H9 (cell line): ENCODE measurements at regions not wholly inside any gene's neighbourhood (a gene's known extent, or its start where the extent isn't known, plus 50 kb on each side); places are given as distances from the start of the nearest gene placed in this dataset.

Experiments used
- DNase-seq: peaks from one replicate; pipeline ENCODE4 v3.0.0-alpha.2; 2017
- H2AFZ ChIP-seq: one replicate; pipeline ENCODE4 v1.6.1; 2013; ENCODE audit warnings: mild to moderate bottlenecking, low read length, control low read depth, moderate library complexity
- H2AK5ac ChIP-seq: 2 replicates; pipeline ENCODE4 v1.6.1; 2013; ENCODE audit warnings: low read length, control low read depth, mixed read lengths; ENCODE audit not compliant: insufficient read length
- H2BK120ac ChIP-seq: one replicate; pipeline ENCODE4 v1.6.1; 2013; ENCODE audit warnings: low read depth, mild to moderate bottlenecking, low read length, control low read depth, inconsistent platforms; ENCODE audit not compliant: poor library complexity, severe bottlenecking
- H2BK12ac ChIP-seq: 2 replicates; pipeline ENCODE4 v1.6.1; 2013; ENCODE audit warnings: low read length, control low read depth, mixed read lengths, low read depth; ENCODE audit not compliant: insufficient read length
- H2BK15ac ChIP-seq: 2 replicates; pipeline ENCODE4 v1.6.1; 2013; ENCODE audit warnings: low read depth, low read length, control low read depth
- H2BK20ac ChIP-seq: one replicate; pipeline ENCODE4 v1.6.1; 2013; ENCODE audit warnings: low read depth, mild to moderate bottlenecking, low read length, control low read depth, inconsistent platforms; ENCODE audit not compliant: poor library complexity, severe bottlenecking
- H2BK5ac ChIP-seq: 2 replicates; pipeline ENCODE4 v1.6.1; 2013; ENCODE audit warnings: low read length, control low read depth, mixed read lengths; ENCODE audit not compliant: insufficient read length
- H3K14ac ChIP-seq: 2 replicates; pipeline ENCODE4 v1.6.1; 2013; ENCODE audit warnings: low read length, control low read depth; ENCODE audit not compliant: insufficient read depth
- H3K18ac ChIP-seq: 2 replicates; pipeline ENCODE4 v1.6.1; 2013; ENCODE audit warnings: low read depth, mild to moderate bottlenecking, mixed read lengths, low read length, control low read depth; ENCODE audit not compliant: insufficient read length
- H3K23ac ChIP-seq: 2 replicates; pipeline ENCODE4 v1.6.1; 2013; ENCODE audit warnings: low read length, control low read depth, mixed read lengths, low read depth; ENCODE audit not compliant: insufficient read length
- H3K23me2 ChIP-seq: 2 replicates; pipeline ENCODE4 v1.6.1; 2013; ENCODE audit warnings: low read depth, mild to moderate bottlenecking, mixed read lengths, low read length, control low read depth; ENCODE audit not compliant: insufficient read length, poor library complexity, severe bottlenecking
- H3K27ac ChIP-seq: 2 replicates; pipeline ENCODE4 v1.5.1; 2013; ENCODE audit warnings: low read length, control low read depth, mixed read lengths, low read depth; ENCODE audit not compliant: insufficient read length
- H3K27me3 ChIP-seq: 2 replicates; pipeline ENCODE4 v1.6.1; 2013; ENCODE audit warnings: low read length, control low read depth, inconsistent platforms; ENCODE audit not compliant: insufficient read depth
- H3K4ac ChIP-seq: 2 replicates; pipeline ENCODE4 v1.6.1; 2013; ENCODE audit warnings: low read depth, mild to moderate bottlenecking, control low read depth, inconsistent platforms, low read length, moderate library complexity
- H3K4me1 ChIP-seq: 2 replicates; pipeline ENCODE4 v1.6.1; 2013; ENCODE audit warnings: low read length, control low read depth, inconsistent platforms; ENCODE audit not compliant: insufficient read depth
- H3K4me2 ChIP-seq: 2 replicates; pipeline ENCODE4 v1.6.1; 2013; ENCODE audit warnings: low read length, control low read depth, mixed read lengths; ENCODE audit not compliant: insufficient read length, insufficient read depth
- H3K56ac ChIP-seq: 2 replicates; pipeline ENCODE4 v1.6.1; 2013; ENCODE audit warnings: low read depth, mild to moderate bottlenecking, mixed read lengths, low read length, control low read depth; ENCODE audit not compliant: insufficient read length
- H3K79me1 ChIP-seq: 2 replicates; pipeline ENCODE4 v1.6.1; 2013; ENCODE audit warnings: low read depth, mild to moderate bottlenecking, moderate library complexity, low read length, control low read depth, inconsistent platforms; ENCODE audit not compliant: insufficient read depth, poor library complexity, severe bottlenecking
- H3K79me2 ChIP-seq: 2 replicates; pipeline ENCODE4 v1.6.1; 2013; ENCODE audit warnings: low read length, control low read depth, inconsistent platforms; ENCODE audit not compliant: insufficient read depth
- H3K9ac ChIP-seq: 2 replicates; pipeline ENCODE4 v1.6.1; 2013; ENCODE audit warnings: low read length, control low read depth, mixed read lengths; ENCODE audit not compliant: insufficient read length; ENCODE audit errors: extremely low read depth
- H3K9me3 ChIP-seq: one replicate; pipeline ENCODE4 v1.6.1; 2013; ENCODE audit warnings: low read depth, low read length, inconsistent platforms; ENCODE audit not compliant: control insufficient read depth
- H3T11ph ChIP-seq: one replicate; pipeline ENCODE4 v1.6.1; 2013; ENCODE audit warnings: mild to moderate bottlenecking, low read length, control low read depth, inconsistent platforms
- H4K20me1 ChIP-seq: one replicate; pipeline ENCODE4 v1.6.1; 2013; ENCODE audit not compliant: control insufficient read depth, insufficient read length, insufficient read depth
- H4K5ac ChIP-seq: 2 replicates; pipeline ENCODE4 v1.6.1; 2013; ENCODE audit warnings: low read depth, mild to moderate bottlenecking, mixed read lengths, low read length, control low read depth; ENCODE audit not compliant: insufficient read length
- H4K8ac ChIP-seq: replicated peaks from 2 replicates; pipeline ENCODE4 v1.6.1; 2013; ENCODE audit warnings: low read length, control low read depth, mixed read lengths, low read depth; ENCODE audit not compliant: insufficient read length
- H4K91ac ChIP-seq: 2 replicates; pipeline ENCODE4 v1.6.1; 2013; ENCODE audit warnings: low read depth, mild to moderate bottlenecking, moderate library complexity, mixed read lengths, low read length, control low read depth; ENCODE audit not compliant: insufficient read length
- H3K27ac Mint-ChIP-seq, 3 experiments: 2 replicates in 2 of 3; 3 replicates in 1 of 3; pipeline ENCODE4 v1.8.0; 2020 to 2021; ENCODE audit warnings: mixed read lengths in 3 of 3, mild to moderate bottlenecking in 1 of 3, moderate library complexity in 1 of 3
- H3K27me3 Mint-ChIP-seq: 2 replicates; pipeline ENCODE4 v1.8.0; 2021; ENCODE audit warnings: low read depth, mild to moderate bottlenecking, moderate library complexity, mixed read lengths
- H3K36me3 Mint-ChIP-seq, 3 experiments: 2 replicates in 2 of 3; 3 replicates in 1 of 3; pipeline ENCODE4 v1.8.0; 2020 to 2021; ENCODE audit warnings: low read depth in 3 of 3, mixed read lengths in 3 of 3; ENCODE audit not compliant: insufficient read depth in 1 of 3
- H3K4me1 Mint-ChIP-seq, 2 experiments: 2 replicates each; pipeline ENCODE4 v1.8.0; 2020; ENCODE audit warnings: mixed read lengths in 2 of 2
- H3K4me3 Mint-ChIP-seq, 2 experiments: 2 replicates in 1 of 2; 3 replicates in 1 of 2; pipeline ENCODE4 v1.8.0; 2020 to 2021; ENCODE audit warnings: mild to moderate bottlenecking in 2 of 2, mixed read lengths in 2 of 2, moderate library complexity in 1 of 2
- H3K9me3 Mint-ChIP-seq, 2 experiments: 2 replicates in 1 of 2; 3 replicates in 1 of 2; pipeline ENCODE4 v1.8.0; 2020; ENCODE audit warnings: mild to moderate bottlenecking in 2 of 2, mixed read lengths in 2 of 2, moderate library complexity in 1 of 2
- WGBS: extraction: QIAGEN DNeasy Blood & Tissue Kit; methylation state at CpG from one replicate; pipeline ENCODE4 v1.1.7; 2013; ENCODE audit warnings: missing lambda C conversion rate, low lambda C conversion rate, mixed read lengths; ENCODE audit not compliant: insufficient read length; ENCODE audit errors: extremely low coverage; 5-methylcytosine and 5-hydroxymethylcytosine counted together
- TF ChIP-seq, protein P1 (sequence below): fragments of 200-600 bp; sonication (generic); conservative IDR thresholded peaks from 3 replicates; pipeline ENCODE4 v1.8.0; 2021; ENCODE audit warnings: antibody characterized with exemption, mild to moderate bottlenecking

DNA sequence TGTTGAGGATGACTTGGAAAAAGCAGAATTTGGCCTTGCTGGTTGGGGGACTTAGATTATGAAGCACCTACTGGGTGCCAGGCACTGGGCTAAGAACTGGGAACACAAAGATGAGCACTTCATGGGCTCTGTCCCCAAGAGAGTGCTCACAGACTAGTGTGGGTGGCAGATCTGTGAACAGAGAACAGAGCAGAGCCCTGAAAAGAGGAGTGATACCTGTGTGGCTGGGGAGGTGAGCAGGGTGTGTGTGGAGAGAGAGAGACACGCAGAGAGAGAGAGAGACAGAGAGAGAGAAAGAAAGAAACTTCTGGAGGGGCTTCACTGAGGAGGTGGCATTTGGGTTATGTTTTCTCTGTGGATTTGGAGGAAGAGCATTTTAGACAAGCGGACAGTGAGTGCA is 61.1 kb upstream of the PPP2R5A start:
- no peak overlapping the region for H3K4me3 Mint-ChIP-seq

More for the DNA sequence above, 61.1 kb upstream of the PPP2R5A start:
- Histone ChIP-seq H3K4ac (no peak overlapping the region), H3K4me2 (no peak overlapping the region), H3K79me1 (no peaks in the 10 kb centered on the region), H2AK5ac (no peak overlapping the region), H2BK12ac (no peak overlapping the region), H3K4me1 (no peaks in the 10 kb centered on the region), H3K18ac (no peak overlapping the region), H3K23ac (no peak overlapping the region), H2BK20ac (no peak overlapping the region), H2BK5ac (no peak overlapping the region), H4K20me1 (no peaks in the 10 kb centered on the region), H2AFZ (no peak overlapping the region), H4K91ac (no peak overlapping the region), H3K27ac (no peak overlapping the region), H3K27me3 (no peaks in the 10 kb centered on the region), H3K56ac (no peak overlapping the region), H4K5ac (no peak overlapping the region), H3K9ac (no peak overlapping the region), H3K14ac (no peak overlapping the region), H3K23me2 (no peaks in the 10 kb centered on the region), H3T11ph (no peak overlapping the region), H3K79me2 (no peaks in the 10 kb centered on the region), H3K9me3 (no peaks in the 10 kb centered on the region), H2BK120ac (no peak overlapping the region), H4K8ac (no peak overlapping the region), H2BK15ac (no peak overlapping the region)
- Mint-ChIP-seq H3K27ac (peak overlapping the region in 1 of 3 experiments; percentile 5; a peak in 1 of 7 replicates), H3K9me3 (no peaks in the 10 kb centered on the region), H3K4me1 (peaks cover 21 to 23% of the 10 kb centered on the region in 2 experiments), H3K27me3 (no peaks in the 10 kb centered on the region; the same call in 1 of the 2 replicates), H3K36me3 (no peaks in the 10 kb centered on the region)
- TF ChIP-seq, protein P1, sequence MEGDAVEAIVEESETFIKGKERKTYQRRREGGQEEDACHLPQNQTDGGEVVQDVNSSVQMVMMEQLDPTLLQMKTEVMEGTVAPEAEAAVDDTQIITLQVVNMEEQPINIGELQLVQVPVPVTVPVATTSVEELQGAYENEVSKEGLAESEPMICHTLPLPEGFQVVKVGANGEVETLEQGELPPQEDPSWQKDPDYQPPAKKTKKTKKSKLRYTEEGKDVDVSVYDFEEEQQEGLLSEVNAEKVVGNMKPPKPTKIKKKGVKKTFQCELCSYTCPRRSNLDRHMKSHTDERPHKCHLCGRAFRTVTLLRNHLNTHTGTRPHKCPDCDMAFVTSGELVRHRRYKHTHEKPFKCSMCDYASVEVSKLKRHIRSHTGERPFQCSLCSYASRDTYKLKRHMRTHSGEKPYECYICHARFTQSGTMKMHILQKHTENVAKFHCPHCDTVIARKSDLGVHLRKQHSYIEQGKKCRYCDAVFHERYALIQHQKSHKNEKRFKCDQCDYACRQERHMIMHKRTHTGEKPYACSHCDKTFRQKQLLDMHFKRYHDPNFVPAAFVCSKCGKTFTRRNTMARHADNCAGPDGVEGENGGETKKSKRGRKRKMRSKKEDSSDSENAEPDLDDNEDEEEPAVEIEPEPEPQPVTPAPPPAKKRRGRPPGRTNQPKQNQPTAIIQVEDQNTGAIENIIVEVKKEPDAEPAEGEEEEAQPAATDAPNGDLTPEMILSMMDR = no peak
- no peak for DNase-seq
- WGBS = no CpG with 5 or more reads among the region's 2 CpGs
